HL-60/S4 (cell line): ENCODE measurements at regions not wholly inside any gene's neighbourhood (a gene's known extent, or its start where the extent isn't known, plus 50 kb on each side); places are given as distances from the start of the nearest gene placed in this dataset.
"Not testable (repeated sequence)": the region's sequence is repeated elsewhere in the genome, so short reads cannot be mapped to it uniquely, and the experiment has no call there.

Source experiments
- in situ Hi-C: fragments of 300-500 bp; cut with MboI; formaldehyde crosslinking; loops from 2 replicates; pipeline ENCODE4 v1.14.3; 2022; ENCODE audit warnings: low sequenced_read_pairs

DNA sequence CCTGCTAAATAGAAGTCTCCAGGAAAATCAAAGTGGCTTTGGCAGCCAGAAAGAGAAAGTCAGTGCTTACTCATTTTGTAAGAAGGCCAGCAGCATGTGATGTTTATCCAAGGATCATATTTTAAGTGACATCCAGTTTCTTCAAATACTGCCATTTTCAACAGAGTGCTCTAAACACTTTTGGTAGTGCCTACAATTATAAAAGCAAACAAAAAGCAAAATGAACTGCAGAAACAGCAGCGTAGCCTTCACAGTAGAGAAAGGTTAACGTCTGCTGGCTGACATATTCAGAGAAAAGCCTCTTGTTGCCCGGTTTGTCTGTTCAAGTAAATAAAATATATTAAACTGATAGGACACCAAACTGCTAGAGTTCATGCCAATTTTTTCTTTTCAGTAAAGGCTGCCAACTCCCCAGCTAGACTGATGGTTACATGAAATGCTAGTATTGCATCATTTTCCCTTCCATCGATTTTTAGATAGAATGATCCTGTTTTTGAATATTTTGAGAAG, 705.7 kb upstream of the SLC35B3 start:
- in situ Hi-C loops = no loop called here

DNA sequence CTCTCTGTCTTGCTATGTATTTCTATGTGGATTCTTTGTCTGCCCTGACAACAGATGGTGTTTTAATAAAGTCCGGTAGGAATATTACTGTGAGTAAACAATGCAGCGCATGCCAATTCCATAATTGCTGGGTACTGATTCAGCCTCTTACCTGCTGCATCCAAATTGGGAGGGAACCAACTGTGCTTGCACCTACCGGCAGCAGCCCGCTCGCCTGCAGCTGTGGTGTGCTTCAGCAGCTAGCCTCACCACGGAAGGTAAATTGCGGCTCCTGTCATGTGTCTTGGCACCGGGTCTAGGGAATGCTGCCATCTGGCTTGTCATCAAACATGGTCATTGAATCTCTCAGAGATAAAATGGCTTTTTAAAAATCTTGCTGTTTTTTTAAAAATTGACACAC, 704.8 kb upstream of the SLC35B3 start:
- in situ Hi-C loops = no loop called here

DNA sequence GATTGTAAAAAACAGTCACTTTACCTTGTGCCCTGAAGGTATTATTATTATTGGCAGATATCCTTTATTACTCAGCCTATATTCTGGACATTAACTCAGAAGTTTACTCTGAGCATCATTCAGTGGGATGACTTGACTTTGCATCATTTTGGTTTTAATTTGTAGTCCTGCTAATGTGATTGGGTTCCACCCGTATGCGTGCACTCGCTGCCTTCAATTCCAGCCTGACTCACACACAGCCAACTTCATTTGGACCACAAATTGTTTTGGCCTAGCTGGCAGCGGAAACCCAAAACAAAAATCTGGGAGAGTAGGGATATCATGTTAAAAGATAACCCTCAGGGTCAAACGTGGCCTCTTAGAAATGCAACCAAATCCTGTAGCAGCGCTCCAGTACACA, 704.4 kb upstream of the SLC35B3 start:
- in situ Hi-C loops = no loop called here

DNA sequence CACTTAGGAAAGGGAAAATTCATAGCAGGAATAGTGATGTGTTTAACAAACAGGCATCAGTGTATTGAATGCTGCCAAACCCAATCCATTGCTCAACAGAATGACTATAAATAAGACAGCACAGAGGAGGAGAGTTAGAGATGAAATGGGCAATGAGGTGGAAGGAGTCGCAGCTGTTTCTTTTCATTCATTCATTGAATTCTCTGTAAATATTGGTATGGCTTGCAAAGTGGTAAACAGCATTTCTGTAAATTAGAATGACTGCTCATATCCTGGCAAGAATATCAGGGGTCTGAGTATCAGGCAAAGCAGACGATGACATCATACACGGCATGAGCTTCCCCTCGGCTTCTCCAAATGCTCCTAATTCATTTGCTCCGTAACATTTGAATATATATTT, 703.6 kb upstream of the SLC35B3 start:
- in situ Hi-C loops = no loop called here

DNA sequence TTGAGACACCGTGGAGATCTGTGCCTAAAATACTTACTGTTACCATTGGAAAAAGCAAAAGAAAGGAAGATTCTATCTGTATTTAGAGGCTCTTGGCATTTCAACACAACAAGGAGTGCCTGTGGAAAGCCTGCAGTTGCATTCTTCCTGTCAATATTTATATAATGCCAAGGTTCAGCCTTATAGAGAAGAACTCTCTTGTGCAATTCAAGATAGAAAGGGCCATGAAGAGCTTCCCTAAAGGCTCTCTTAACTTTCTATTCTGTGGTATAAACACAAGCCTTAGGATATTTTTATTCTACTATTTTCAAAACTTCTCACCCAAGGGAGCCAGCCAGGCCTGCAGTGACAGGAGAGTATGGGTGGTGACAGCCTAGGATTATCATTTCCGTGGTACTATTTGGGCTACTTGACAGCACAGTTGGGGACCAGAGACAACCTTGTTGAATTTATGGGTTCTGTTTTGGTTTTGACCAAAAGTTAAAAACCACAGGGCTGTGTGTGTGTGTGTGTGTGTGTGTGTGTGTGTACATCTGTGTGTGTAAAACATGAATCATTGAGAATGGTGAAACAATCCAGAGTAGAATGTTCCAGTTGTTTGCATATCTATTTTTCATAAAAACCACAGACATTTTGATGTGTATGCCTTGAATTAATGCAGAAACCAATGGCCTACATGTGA, 700.9 kb upstream of the SLC35B3 start:
- in situ Hi-C loops = no loop called here

DNA sequence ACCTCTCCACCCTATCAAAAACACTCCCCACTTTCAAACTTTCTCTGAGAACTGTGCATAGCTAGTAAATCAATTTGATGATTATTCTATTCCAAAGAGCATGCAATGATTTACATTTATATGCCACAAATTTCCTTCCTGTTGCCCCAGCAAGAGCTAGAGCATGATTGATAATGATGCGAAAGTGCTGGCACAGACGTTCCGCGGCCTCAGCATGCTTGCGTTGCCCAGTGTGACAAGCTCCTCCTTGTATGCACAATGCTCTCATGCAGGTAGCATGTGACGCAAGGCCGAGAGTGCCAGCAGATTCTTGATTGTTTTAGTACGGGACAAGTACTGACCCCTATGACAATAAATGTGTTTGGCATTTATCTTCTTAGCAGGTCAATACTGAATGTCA, 696.3 kb upstream of the SLC35B3 start:
- in situ Hi-C loops = no loop called here

DNA sequence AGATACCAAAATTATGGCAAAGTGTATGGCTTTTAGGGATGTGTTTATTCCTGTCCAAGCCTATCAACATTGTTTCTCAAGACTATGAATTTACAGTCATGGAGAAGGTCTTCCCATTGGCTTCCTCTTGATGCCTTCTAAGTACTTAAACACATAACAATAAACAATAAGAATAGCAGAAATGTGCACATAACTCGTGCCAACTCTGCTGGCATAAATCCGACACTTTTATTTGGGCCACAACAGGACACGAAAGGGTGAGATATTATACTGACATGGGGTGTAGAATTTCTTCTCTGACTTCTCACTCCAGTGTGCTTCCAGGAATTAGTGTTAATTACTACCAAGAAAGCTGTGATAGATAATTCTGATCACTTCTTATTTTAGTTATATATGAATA, 695.9 kb upstream of the SLC35B3 start:
- in situ Hi-C loops = no loop called here

DNA sequence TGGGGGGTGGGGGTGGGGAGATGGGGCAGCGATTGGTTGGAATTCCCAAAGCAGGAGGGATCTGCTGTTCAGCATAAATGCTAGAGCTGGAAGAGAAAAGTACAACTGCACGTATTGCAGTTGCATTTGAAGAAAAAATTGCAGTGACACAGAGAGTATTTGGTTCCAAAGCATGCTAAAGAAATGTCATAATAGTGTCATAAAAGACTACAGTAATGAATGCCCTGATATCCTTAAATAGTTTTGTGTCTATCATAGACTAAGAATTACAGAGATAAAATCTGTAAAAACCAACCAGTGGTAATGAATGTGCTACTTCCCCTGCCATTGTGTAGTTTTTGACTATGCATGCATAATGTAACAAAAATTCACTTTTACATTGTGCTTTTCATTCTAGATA, 693.6 kb upstream of the SLC35B3 start:
- in situ Hi-C loops = no loop called here

DNA sequence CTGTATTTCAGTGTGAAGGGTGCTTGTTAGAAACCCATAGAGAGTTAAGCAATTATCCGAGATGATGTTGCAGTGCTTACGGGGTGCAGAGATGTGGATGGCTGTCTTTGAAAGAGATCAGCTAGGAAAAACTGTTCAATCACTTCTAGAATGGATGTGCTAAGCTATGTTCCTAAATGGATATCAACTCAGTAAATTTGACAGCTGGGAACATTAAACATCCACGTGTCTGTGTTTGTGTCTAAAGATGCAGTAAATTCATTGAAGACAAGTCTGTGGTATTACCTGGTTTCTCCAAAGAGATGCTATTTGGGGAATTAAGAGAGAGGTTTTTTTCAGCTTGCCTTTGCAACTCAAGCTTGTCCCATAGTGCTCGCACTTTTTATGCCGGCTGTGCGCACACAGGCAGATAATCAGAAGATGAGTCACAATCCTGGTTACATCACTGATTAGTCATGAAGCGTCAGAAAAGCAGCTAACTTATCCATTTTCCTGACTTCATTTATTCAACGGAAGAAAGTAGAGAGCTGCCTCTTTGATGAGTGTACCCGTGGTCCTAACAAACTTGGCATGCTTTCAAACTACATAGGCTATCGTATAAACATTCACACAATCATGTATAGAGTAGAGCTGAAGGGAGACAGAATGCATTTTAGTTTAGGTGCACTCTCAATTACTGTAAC, 691.7 kb upstream of the SLC35B3 start:
- in situ Hi-C loops = no loop called here

DNA sequence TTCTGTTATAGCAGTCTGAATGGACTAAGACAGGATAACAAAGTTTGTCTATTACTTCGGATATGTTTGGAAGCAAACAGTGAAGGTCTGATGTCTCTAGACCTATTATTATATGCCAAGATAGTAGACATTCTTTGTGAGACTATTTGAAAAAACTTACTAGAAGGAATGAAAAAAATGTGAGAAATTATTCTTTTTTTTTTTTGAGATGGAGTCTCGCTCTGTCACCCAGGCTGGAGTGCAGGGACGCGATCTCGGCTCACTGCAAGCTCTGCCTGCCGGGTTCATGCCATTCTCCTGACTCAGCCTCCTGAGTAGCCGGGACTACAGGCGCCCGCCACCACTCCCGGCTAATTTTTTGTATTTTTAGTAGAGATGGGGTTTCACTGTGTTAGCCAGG, 690.7 kb upstream of the SLC35B3 start:
- in situ Hi-C loops = not testable (repeated sequence)

DNA sequence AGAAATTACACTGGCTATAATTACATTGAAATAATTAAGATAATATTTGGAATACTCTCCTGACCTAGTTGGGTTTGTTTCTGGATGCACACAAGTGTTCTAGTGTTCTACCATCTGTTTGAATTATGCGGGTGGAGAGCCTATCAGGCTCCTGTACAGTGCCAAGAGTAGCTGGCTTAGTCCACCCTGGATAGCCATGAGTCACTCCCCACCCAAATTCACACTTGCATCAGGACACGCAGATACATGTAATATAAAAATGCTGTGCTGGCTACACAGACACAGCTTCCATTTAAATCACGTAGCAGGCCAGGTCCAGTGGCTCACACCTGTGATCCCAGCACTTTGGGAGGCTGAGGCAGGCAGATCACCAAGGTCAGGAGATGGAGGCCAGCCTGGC, 686.2 kb upstream of the SLC35B3 start:
- in situ Hi-C loops = no loop called here

DNA sequence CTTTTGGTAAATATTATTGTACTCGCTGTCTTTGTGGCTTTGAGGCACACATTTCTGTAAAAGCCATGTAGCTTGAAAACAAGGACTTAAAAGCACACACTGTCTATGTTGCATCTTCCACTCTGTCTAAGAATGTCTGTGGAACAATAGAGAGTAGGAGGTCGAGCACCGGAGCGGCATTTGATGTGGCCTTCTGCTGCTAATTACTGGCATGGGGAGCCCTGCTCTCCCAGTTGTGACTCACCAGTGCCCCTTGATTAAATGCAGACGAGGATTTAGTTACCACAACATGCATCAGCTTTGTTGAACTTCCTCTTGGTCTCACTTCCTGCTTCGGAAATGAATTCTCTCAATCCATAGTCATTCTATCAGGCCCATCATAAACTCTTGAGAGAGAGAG, 680.7 kb upstream of the SLC35B3 start:
- in situ Hi-C loops = no loop called here

DNA sequence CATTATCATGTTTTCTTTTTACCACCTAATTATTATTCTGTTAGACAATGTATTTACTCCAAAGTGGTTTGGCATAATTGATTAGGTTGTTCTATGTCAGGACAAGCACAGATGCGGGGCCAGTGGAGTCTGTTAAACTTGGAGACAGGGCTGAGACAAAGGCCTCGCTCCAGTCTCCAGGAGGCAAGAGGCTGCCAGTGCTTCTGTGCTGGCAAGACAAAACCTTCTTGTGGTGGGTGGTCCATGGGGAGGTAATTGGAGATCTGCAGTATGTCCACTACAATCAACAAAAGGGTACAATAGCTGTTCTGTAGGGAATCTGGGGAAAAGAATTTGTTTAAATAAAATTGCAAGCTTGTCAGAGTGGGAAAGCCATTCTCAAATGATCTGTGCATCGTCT, 677.2 kb upstream of the SLC35B3 start:
- in situ Hi-C loops = no loop called here

DNA sequence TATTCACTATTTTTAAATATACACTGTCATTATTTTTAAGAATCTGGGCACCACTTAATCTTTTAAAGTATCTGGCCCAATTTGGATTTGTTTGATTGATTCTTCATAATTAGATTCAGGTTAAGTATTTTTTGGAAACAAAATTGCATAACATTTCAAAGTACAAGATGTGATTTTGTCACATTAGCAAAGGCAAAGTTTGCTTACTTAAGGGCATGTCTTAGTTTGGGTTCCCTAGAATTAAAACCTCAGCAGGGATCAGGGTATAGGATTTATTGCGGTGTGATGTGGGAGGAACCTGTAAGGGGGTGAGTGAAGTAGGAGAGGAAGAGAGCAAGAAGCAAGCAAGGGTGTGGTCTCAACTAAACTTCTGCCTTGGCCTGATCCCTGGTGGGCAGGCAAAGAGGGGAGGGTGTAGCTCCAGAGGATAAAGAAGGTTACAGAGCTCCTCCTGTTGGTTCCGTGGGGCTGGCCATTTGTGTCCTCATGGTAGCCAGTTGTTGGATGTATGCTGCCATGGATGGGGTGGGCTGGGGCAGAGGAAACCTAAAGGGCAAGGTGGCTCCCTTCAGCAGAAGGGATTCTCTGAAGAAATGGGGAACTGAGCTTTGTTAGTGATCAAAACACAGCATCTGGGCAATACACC, 668.7 kb upstream of the SLC35B3 start:
- in situ Hi-C loops = no loop called here

DNA sequence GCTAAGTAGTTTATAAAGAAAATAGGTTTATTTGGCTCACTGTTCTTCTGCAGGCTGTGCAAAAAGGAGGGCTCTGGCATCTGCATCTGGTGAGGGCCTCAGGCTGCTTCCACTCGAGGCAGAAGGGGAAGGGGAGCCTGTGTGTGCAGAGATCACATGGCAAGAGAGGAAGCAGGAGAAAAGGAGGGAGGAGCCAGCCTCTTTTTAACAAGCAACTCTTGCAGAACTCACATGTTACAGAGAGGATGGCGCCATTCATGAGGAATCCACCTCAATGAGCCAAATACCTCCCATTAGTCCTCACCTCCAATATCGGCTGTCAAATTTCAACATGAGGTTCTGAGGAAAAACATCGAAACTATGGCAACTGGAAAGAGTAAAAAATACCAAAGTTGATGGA, 666.6 kb upstream of the SLC35B3 start:
- in situ Hi-C loops = no loop called here

DNA sequence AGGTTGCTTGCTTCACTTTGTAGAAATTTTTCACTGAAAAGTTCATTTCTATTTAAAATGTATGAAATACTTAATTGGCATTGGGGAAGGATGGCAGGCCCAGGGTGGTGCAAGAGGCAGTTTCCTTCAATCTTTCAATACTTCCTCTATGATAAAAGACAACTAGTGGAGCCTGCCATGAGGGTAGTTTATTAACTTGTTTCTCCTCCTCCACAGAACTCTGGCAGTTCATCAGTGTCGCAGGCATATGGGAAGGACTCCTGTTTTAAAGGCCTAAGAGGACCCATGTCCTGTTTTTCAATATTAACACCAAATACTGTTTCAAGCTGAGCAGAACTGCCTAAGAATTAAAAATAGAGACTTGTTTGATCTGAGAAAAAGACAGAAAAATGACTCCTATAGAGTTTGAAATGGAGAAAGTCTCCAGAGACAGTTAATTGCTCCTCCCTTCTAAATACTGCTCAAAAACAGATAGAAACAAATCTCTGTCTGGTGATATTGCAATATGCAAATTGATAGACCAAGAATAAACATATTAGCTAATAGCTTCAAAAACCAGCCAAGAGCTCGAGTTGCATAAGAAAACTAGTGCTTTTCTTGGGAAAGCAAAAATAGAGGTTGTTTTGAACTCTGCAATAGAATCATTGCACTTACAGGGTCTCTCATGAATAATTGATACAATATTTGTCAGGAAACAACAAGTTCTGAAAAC, 665.7 kb upstream of the SLC35B3 start:
- in situ Hi-C loops = no loop called here

DNA sequence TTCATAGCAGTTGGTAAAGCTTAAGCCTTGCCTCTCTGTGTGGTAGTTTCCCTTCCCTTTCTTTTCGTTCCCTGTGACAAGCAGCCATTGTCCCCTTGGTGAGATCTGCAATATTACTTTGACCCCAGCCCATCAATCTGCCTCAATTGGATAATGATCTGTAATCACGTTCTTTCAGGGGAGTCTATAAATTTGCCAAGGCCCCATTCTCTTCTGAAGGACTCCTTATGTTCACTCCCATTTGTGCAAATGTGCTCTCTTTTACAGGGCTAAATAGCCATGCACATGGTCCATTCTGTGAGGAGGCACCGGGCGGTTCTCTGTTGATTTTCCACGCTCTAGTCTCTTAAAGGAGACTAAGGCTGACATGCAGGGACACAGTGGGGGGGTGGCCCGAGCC, 660.4 kb upstream of the SLC35B3 start:
- in situ Hi-C loops = no loop called here

DNA sequence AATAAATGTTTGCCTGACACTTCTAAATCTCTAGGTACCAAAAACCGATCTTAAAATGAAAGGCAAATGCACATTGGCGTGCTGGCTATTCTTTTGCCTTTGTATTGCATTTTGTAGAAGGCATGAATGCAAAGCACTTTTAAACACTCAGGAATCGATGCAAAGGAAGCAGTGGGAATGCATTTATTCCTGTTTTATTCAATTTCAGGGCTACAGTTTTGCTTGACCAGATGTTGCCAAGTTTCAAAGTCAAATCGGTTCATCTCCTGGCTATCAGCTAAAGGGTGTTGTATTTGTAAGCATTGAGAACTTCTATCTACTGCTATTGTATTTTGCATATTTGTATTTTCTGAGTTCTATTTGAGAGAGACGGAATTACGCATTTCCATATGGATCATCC, 659.8 kb upstream of the SLC35B3 start:
- in situ Hi-C loops = no loop called here

DNA sequence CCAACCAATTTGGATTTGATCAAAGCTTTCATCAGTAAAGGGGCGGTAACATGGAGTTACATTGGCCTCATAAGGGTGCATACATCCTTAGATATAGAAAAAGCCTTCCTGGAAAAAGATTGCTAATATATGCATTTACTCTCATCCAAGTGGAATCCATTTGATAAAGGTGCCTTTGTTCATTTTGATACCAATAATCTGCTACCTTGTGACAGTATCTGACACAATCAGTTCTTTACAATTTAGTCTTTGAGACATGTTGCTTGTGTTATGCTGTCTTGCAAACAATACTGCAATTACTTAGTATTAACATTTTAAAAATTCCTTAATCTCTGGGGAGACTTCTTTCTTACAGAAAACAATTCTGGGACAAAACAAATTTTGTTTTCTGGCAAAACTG, 654.4 kb upstream of the SLC35B3 start:
- in situ Hi-C loops = no loop called here

DNA sequence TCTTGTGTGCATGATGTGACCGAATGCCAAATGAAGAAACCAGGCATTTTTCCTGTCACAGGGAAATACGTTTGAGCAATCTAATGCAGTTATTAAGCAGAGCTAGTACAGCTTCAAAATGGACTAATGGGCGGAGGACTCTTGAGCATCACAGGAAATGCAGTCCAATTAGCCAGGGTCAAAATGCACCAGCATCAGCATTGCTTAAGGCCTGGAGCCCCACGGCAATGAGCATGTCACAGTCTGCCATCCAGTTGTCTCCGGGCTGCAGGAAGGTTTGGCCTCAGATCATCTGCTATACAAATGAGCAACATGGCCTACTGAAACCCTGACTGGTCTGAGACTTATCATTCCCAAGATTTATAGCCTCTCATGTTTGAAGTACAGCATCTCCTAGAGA, 652.1 kb upstream of the SLC35B3 start:
- in situ Hi-C loops = no loop called here

DNA sequence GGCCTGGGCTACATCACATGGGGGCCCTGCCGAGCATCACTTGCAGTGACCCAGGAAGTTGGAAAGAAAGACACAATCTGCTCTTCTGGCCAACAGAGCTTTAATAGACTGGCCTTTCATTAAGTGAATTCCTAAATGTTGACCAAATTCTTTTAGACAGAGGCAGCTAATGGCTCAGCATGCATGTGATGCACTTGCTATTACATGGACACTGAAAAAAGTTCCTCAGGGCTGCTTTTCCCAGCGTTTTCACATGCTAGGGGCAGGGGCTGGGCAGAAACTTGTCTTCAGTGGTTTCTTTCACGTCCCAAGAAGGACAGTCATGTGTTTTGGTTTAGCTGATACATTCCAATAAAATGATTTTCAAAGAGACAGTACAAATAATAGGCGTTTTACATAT, 651.0 kb upstream of the SLC35B3 start:
- in situ Hi-C loops = no loop called here

DNA sequence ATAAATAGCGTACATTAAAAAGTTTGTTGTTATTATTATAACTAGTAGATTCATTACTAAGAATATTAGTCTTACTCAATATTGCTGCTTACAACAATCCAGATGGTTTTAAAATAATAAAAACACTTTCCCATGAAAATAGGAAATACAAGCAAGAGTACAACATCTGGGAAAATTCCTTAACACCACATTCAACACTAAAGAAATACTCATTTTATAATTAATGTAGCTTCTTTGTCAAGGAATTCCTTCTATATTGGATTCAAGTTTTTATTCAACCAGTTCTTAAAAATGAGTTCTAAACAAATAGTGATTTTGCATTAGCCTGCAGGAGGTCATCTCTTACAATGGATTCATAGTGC, 650.3 kb upstream of the SLC35B3 start:
- in situ Hi-C loops = no loop called here
